GM12878 (cell line): ENCODE measurements at regions not wholly inside any gene's neighbourhood (a gene's known extent, or its start where the extent isn't known, plus 50 kb on each side); places are given as distances from the start of the nearest gene placed in this dataset.

Experiments used
- GABPA ChIP-seq: IDR thresholded peaks from 2 replicates; pipeline ENCODE4 v1.6.1; 2014; ENCODE audit warnings: antibody characterized with exemption, low read depth, mild to moderate bottlenecking, inconsistent platforms
- SMAD1 ChIP-seq: fragments of 450-650 bp; IDR thresholded peaks from 2 replicates; pipeline ENCODE4 v1.6.1; 2018; ENCODE audit warnings: mild to moderate bottlenecking, low read depth; ENCODE audit not compliant: partially characterized antibody
- SP1 ChIP-seq: IDR thresholded peaks from one replicate; pipeline ENCODE4 v1.6.1; 2011; ENCODE audit warnings: low read depth, low read length
- TF ChIP-seq, protein P1 (sequence below): IDR thresholded peaks from 2 replicates; pipeline ENCODE4 v1.6.1; 2012; ENCODE audit warnings: mild to moderate bottlenecking, low read depth, low read length
- TF ChIP-seq, protein P2 (sequence below): fragments of 450-650 bp; IDR thresholded peaks from 2 replicates; pipeline ENCODE4 v1.6.1; 2017; ENCODE audit warnings: antibody characterized with exemption, mild to moderate bottlenecking, moderate library complexity
- TF ChIP-seq, protein P3 (sequence below), 3 experiments: IDR thresholded peaks in 2 of 3; conservative IDR thresholded peaks in 1 of 3; 2 replicates each; pipeline ENCODE4 v1.5.1; 2011; ENCODE audit warnings: low read depth in 3 of 3, low read length in 3 of 3, mild to moderate bottlenecking in 3 of 3, control low read depth in 2 of 3, moderate library complexity in 2 of 3, inconsistent platforms in 1 of 3, mixed read lengths in 1 of 3; ENCODE audit not compliant: control insufficient read depth in 2 of 3, insufficient read depth in 1 of 3; ENCODE audit errors: extremely low read depth in 1 of 3

DNA sequence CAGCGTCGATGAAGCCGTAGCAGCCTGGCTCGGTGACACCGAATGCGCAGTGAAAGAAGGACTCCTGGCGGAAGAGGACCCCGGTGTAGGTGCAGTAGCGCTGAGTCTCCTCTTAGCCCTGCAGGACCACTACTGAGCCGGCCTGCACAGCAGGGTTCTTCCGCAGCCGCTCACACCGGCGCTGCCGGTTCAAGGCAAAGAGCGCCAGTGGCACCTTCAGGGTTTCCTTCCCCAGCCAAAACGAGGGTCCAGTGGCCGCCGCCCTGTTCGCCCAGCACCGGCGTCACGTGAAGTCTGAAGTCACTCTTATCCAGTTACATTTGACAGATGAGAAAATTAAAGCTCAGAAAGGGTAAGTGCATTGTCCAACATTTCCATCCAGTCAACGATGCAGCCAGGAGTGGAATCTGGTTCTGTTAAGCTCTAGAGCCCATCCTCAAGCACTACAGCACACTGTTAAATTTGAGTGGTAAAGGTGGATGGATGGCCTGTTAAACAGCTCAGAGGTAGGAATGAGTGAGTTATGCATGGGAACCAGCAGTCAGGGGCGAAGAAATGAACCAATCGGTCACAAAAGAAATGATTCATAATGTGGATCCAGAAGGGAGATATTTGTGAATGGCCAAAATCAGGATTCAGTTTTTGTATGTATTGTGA is 50.2 kb upstream of the SMIM36 start:
- TF ChIP-seq, protein P1, sequence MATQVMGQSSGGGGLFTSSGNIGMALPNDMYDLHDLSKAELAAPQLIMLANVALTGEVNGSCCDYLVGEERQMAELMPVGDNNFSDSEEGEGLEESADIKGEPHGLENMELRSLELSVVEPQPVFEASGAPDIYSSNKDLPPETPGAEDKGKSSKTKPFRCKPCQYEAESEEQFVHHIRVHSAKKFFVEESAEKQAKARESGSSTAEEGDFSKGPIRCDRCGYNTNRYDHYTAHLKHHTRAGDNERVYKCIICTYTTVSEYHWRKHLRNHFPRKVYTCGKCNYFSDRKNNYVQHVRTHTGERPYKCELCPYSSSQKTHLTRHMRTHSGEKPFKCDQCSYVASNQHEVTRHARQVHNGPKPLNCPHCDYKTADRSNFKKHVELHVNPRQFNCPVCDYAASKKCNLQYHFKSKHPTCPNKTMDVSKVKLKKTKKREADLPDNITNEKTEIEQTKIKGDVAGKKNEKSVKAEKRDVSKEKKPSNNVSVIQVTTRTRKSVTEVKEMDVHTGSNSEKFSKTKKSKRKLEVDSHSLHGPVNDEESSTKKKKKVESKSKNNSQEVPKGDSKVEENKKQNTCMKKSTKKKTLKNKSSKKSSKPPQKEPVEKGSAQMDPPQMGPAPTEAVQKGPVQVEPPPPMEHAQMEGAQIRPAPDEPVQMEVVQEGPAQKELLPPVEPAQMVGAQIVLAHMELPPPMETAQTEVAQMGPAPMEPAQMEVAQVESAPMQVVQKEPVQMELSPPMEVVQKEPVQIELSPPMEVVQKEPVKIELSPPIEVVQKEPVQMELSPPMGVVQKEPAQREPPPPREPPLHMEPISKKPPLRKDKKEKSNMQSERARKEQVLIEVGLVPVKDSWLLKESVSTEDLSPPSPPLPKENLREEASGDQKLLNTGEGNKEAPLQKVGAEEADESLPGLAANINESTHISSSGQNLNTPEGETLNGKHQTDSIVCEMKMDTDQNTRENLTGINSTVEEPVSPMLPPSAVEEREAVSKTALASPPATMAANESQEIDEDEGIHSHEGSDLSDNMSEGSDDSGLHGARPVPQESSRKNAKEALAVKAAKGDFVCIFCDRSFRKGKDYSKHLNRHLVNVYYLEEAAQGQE = no peak
- TF ChIP-seq SP1 (no peak), SMAD1 (no peak), GABPA (no peak)
- TF ChIP-seq, protein P2, sequence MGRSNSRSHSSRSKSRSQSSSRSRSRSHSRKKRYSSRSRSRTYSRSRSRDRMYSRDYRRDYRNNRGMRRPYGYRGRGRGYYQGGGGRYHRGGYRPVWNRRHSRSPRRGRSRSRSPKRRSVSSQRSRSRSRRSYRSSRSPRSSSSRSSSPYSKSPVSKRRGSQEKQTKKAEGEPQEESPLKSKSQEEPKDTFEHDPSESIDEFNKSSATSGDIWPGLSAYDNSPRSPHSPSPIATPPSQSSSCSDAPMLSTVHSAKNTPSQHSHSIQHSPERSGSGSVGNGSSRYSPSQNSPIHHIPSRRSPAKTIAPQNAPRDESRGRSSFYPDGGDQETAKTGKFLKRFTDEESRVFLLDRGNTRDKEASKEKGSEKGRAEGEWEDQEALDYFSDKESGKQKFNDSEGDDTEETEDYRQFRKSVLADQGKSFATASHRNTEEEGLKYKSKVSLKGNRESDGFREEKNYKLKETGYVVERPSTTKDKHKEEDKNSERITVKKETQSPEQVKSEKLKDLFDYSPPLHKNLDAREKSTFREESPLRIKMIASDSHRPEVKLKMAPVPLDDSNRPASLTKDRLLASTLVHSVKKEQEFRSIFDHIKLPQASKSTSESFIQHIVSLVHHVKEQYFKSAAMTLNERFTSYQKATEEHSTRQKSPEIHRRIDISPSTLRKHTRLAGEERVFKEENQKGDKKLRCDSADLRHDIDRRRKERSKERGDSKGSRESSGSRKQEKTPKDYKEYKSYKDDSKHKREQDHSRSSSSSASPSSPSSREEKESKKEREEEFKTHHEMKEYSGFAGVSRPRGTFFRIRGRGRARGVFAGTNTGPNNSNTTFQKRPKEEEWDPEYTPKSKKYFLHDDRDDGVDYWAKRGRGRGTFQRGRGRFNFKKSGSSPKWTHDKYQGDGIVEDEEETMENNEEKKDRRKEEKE = no peak
- TF ChIP-seq, protein P3, sequence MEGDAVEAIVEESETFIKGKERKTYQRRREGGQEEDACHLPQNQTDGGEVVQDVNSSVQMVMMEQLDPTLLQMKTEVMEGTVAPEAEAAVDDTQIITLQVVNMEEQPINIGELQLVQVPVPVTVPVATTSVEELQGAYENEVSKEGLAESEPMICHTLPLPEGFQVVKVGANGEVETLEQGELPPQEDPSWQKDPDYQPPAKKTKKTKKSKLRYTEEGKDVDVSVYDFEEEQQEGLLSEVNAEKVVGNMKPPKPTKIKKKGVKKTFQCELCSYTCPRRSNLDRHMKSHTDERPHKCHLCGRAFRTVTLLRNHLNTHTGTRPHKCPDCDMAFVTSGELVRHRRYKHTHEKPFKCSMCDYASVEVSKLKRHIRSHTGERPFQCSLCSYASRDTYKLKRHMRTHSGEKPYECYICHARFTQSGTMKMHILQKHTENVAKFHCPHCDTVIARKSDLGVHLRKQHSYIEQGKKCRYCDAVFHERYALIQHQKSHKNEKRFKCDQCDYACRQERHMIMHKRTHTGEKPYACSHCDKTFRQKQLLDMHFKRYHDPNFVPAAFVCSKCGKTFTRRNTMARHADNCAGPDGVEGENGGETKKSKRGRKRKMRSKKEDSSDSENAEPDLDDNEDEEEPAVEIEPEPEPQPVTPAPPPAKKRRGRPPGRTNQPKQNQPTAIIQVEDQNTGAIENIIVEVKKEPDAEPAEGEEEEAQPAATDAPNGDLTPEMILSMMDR (IDR thresholded peaks at IDR 0.05 in 2 of 3, conservative IDR thresholded peaks at IDR 0.05 in 1 of 3; ENCODE audit: control insufficient read depth in 2 of 3, extremely low read depth in 1 of 3, insufficient read depth in 1 of 3, low read depth in 3 of 3, low read length in 3 of 3) = no peak
